ENCODE measurements at regions not wholly inside any gene's neighbourhood (a gene's known extent, or its start where the extent isn't known, plus 50 kb on each side); places are given as distances from the start of the nearest gene placed in this dataset.
A peak's percentile ranks its signal among the peaks of the same experiment; 100 is the strongest.

GRCh38 chr21:14862794-14863720 is 201.7 kb downstream of the NRIP1 start:
- Histone ChIP-seq H2AFZ (ENCODE audit: control insufficient read depth, low read depth, low read length) (peak overlapping the region; percentile 60), H3K4me3 (no peak overlapping the region), H3K9me3 (replicated peaks; ENCODE audit: control insufficient read depth, insufficient read depth, low read length) (peaks cover 6% of the 10 kb centered on the region; the same call in 2 of the 3 replicates), H3K27me3 (replicated peaks in 1 of 2; ENCODE audit: control insufficient read depth in 2 of 2, insufficient read depth in 2 of 2, low read length in 1 of 2) (no peaks in the 10 kb centered on the region), H3K36me3 (ENCODE audit: control insufficient read depth in 2 of 2, insufficient read depth in 2 of 2, low read length in 1 of 2) (no peaks in the 10 kb centered on the region), H3K27ac (ENCODE audit: control insufficient read depth, insufficient read depth) (peak overlapping the region; percentile 13), H4K20me1 (ENCODE audit: control insufficient read depth, insufficient read depth) (no peaks in the 10 kb centered on the region), H3K79me2 (ENCODE audit: control insufficient read depth, insufficient read depth, low read length) (no peaks in the 10 kb centered on the region), H3K4me2 (ENCODE audit: control insufficient read depth, insufficient read depth) (no peak overlapping the region), H3K9ac (ENCODE audit: control insufficient read depth, insufficient read depth, low read length) (no peak overlapping the region), H3K4me1 (ENCODE audit: control insufficient read depth, insufficient read depth, low read length) (peaks cover 4% of the 10 kb centered on the region)
- WGBS (ENCODE audit: insufficient coverage, insufficient replicate concordance, low lambda C conversion rate, missing lambda C conversion rate): 20% methylated on average over 5 of the region's 5 CpGs
- TF ChIP-seq ZBTB11 (CRISPR knock-in tag; IDR thresholded peaks at IDR 0.05) (no peak), FOXM1 (IDR thresholded peaks at IDR 0.05; ENCODE audit: low read depth, low read length) (no peak), ZNF622 (IDR thresholded peaks at IDR 0.05) (no peak), SMC3 (IDR thresholded peaks at IDR 0.05; ENCODE audit: borderline replicate concordance, low read length) (peak; percentile 60; the same call in 1 of the 2 replicates), ZBTB33 (IDR thresholded peaks at IDR 0.05) (no peak), CTCF (IDR thresholded peaks at IDR 0.05 in 2 of 3, conservative IDR thresholded peaks at IDR 0.05 in 1 of 3; ENCODE audit: control insufficient read depth in 2 of 3, extremely low read depth in 1 of 3, insufficient read depth in 1 of 3, low read depth in 3 of 3, low read length in 3 of 3) (peak; percentile 32 to 47 (median 35); a peak in 4 of 6 replicates), ZNF384 (IDR thresholded peaks at IDR 0.05; ENCODE audit: borderline replicate concordance, low read depth, low read length) (peak; percentile 67), SKIL (IDR thresholded peaks at IDR 0.05; ENCODE audit: low read depth, poor library complexity, severe bottlenecking) (no peak), RB1 (IDR thresholded peaks at IDR 0.05; ENCODE audit: borderline replicate concordance) (no peak), RAD21 (IDR thresholded peaks at IDR 0.05; ENCODE audit: insufficient read depth, low read depth, low read length) (peak; percentile 51)
- DNase-seq (ENCODE audit: low read depth, low spot score) (no peak), ATAC-seq (no peak), FAIRE-seq (no peak)
- ChIA-PET RAD21 (ENCODE audit: unreplicated experiment) (interaction anchor here (0.6 to 2.1 kb wide), 14 partner anchors 11 to 1122 kb away, joined by 3 to 22 read pairs (median 4); partner anchors contain the start of gene NRIP1), CTCF (interaction anchor here (0.5 to 3.2 kb wide), 27 partner anchors 13 to 690 kb away, joined by 3 to 66 read pairs (median 5); no protein-coding TSS in a partner anchor), POLR2A (no interaction called here), SMC1A (ENCODE audit: uncharacterized antibody, unreplicated experiment) (interaction anchor here (0.6 to 2.4 kb wide), 18 partner anchors 11 to 726 kb away, joined by 3 to 36 read pairs (median 4); no protein-coding TSS in a partner anchor)
- in situ Hi-C loops (cut with MboI) (loop anchor here (25.0 kb wide), 2 partner anchors 624 to 874 kb away; partner anchors contain the start of gene USP25), intact Hi-C loops (cut with micrococcal nuclease; ENCODE audit: unreplicated experiment) (loop anchor here (5.0 to 10.0 kb wide), 8 partner anchors 36 to 729 kb away; no protein-coding TSS in a partner anchor)
- BruUV-seq (replicated peaks): no TSS peak
